HepG2 (cell line): ENCODE measurements at regions not wholly inside any gene's neighbourhood (a gene's known extent, or its start where the extent isn't known, plus 50 kb on each side); places are given as distances from the start of the nearest gene placed in this dataset.

Experiments used
- ATF3 ChIP-seq: sonication (generic); formaldehyde crosslinking; IDR thresholded peaks from 2 replicates; pipeline ENCODE4 v1.4.0; 2020; ENCODE audit warnings: missing genetic modification reagents
- MED1 ChIP-seq: sonication (generic); formaldehyde crosslinking; IDR thresholded peaks from 2 replicates; pipeline ENCODE4 v1.4.0; 2020; ENCODE audit warnings: missing genetic modification reagents
- MXD4 ChIP-seq: IDR thresholded peaks from 2 replicates; pipeline ENCODE4 v1.6.1; 2016; ENCODE audit warnings: mild to moderate bottlenecking, missing biosample characterization, missing genetic modification reagents
- NFIC ChIP-seq: IDR thresholded peaks from 2 replicates; pipeline ENCODE4 v1.6.1; 2012; ENCODE audit warnings: mild to moderate bottlenecking, low read length, inconsistent platforms
- SP140L ChIP-seq: sonication (generic); formaldehyde crosslinking; IDR thresholded peaks from 2 replicates; pipeline ENCODE4 v1.4.0; 2020; ENCODE audit warnings: missing genetic modification reagents, borderline replicate concordance
- TAF15 ChIP-seq: fragments of 200-400 bp; formaldehyde crosslinking; IDR thresholded peaks from one replicate; pipeline ENCODE4 v1.6.1; 2018; ENCODE audit warnings: mild to moderate bottlenecking, low read depth, low read length; ENCODE audit not compliant: poor library complexity, severe bottlenecking
- THAP11 ChIP-seq: IDR thresholded peaks from 2 replicates; pipeline ENCODE4 v1.6.1; 2016; ENCODE audit warnings: missing biosample characterization, missing genetic modification reagents
- ZFP90 ChIP-seq: sonication (generic); formaldehyde crosslinking; IDR thresholded peaks from 2 replicates; pipeline ENCODE4 v1.8.0; 2022; ENCODE audit warnings: missing genetic modification reagents, mild to moderate bottlenecking, inconsistent platforms, borderline replicate concordance
- ZNF253 ChIP-seq: sonication (generic); formaldehyde crosslinking; IDR thresholded peaks from 2 replicates; pipeline ENCODE4 v1.8.0; 2022; ENCODE audit warnings: mild to moderate bottlenecking, missing genetic modification reagents, borderline replicate concordance
- ZNF383 ChIP-seq: sonication (generic); formaldehyde crosslinking; IDR thresholded peaks from 2 replicates; pipeline ENCODE4 v1.4.0; 2020; ENCODE audit warnings: missing genetic modification reagents, mild to moderate bottlenecking, borderline replicate concordance
- ZNF407 ChIP-seq: sonication (generic); formaldehyde crosslinking; IDR thresholded peaks from one replicate; pipeline ENCODE4 v1.5.1; 2020; ENCODE audit warnings: mild to moderate bottlenecking, missing genetic modification reagents; ENCODE audit errors: not compliant biosample characterization
- ZNF572 ChIP-seq: sonication (generic); formaldehyde crosslinking; IDR thresholded peaks from 2 replicates; pipeline ENCODE4 v1.5.1; 2020; ENCODE audit warnings: mild to moderate bottlenecking, missing genetic modification reagents
- ZNF639 ChIP-seq: conservative IDR thresholded peaks from 2 replicates; pipeline ENCODE4 v1.6.1; 2018; ENCODE audit warnings: missing genetic modification reagents
- ZNF644 ChIP-seq: IDR thresholded peaks from 2 replicates; pipeline ENCODE4 v1.6.1; 2016; ENCODE audit warnings: low read depth

- TF ChIP-seq ZNF407 (no peak), THAP11 (CRISPR knock-in tag) (no peak), SP140L (CRISPR knock-in tag) (no peak), TAF15 (no peak), ZNF572 (CRISPR knock-in tag) (no peak), NFIC (no peak), ZNF639 (CRISPR knock-in tag) (no peak), ZNF253 (CRISPR knock-in tag) (no peak), MED1 (CRISPR knock-in tag) (no peak), ZFP90 (no peak), MXD4 (CRISPR knock-in tag) (no peak), ZNF383 (CRISPR knock-in tag) (no peak), ZNF644 (CRISPR knock-in tag) (no peak), ATF3 (CRISPR knock-in tag) (no peak)
- TF ChIP-seq, all 625 proteins: peak for 0
Measured at GRCh38 chr5:68159224-68159951, 56.2 kb upstream of the PIK3R1 start (continued).
